ENCODE measurements at regions not wholly inside any gene's neighbourhood (a gene's known extent, or its start where the extent isn't known, plus 50 kb on each side); places are given as distances from the start of the nearest gene placed in this dataset.

- no peak for TF ChIP-seq ASH2L (IDR thresholded peaks at IDR 0.05; ENCODE audit: low read length)
Measured at GRCh38 chr2:104547221-104547620, 306.7 kb upstream of the POU3F3 start (continued).

GRCh38 chr2:104561251-104561650 is 292.7 kb upstream of the POU3F3 start:
- no peak overlapping the region for H3K4ac ChIP-seq (replicated peaks; ENCODE audit: insufficient read length, low read depth, low read length)
- no peaks in the 10 kb centered on the region for H3K79me2 ChIP-seq (ENCODE audit: control insufficient read depth in 1 of 2, insufficient read depth in 2 of 2, low read length in 2 of 2)
- H3K23me2 ChIP-seq (ENCODE audit: low read depth, low read length): no peaks in the 10 kb centered on the region
- no peak overlapping the region for H2AFZ ChIP-seq (ENCODE audit: low read length)
- no peak overlapping the region for H4K91ac ChIP-seq (replicated peaks; ENCODE audit: insufficient read length, low read length)
- no peak overlapping the region for H3K18ac ChIP-seq (ENCODE audit: extremely low read depth, low read length)
- no peak overlapping the region for H3K4me3 ChIP-seq (ENCODE audit: extremely low read depth in 1 of 4, insufficient read depth in 2 of 4, low read depth in 3 of 4, low read length in 4 of 4)
- no peak overlapping the region for H2BK12ac ChIP-seq (ENCODE audit: low read depth, low read length)
- H3K27me3 ChIP-seq (replicated peaks in 1 of 4; ENCODE audit: control insufficient read depth in 3 of 4, extremely low read depth in 1 of 4, insufficient read depth in 3 of 4, low read length in 3 of 4): no peaks in the 10 kb centered on the region
- H2AK5ac ChIP-seq (ENCODE audit: low read depth, low read length): no peak overlapping the region
- no peak overlapping the region for H3K23ac ChIP-seq (ENCODE audit: insufficient read length)
- H2BK120ac ChIP-seq (replicated peaks; ENCODE audit: low read depth, low read length): no peak overlapping the region
- H3K14ac ChIP-seq (ENCODE audit: insufficient read length): no peak overlapping the region
- no peak overlapping the region for H3K56ac ChIP-seq (replicated peaks; ENCODE audit: insufficient read length, low read depth, low read length)
- DNase-seq (ENCODE audit: low read depth in 1 of 2, low spot score in 2 of 2) (no peak), FAIRE-seq (no peak)
- H2BK5ac ChIP-seq (ENCODE audit: low read depth, low read length): no peak overlapping the region
- H3K9me3 ChIP-seq (ENCODE audit: insufficient read depth in 2 of 2, low read depth in 1 of 2, low read length in 1 of 2): no peaks in the 10 kb centered on the region
- POLR2A ChIA-PET (ENCODE audit: partially characterized antibody): no interaction called here
- no peak overlapping the region for H3K4me2 ChIP-seq (ENCODE audit: insufficient read depth in 1 of 2, low read depth in 2 of 2, low read length in 2 of 2)
- H2BK20ac ChIP-seq (ENCODE audit: low read length): no peak overlapping the region
- H3K36me3 ChIP-seq (ENCODE audit: control insufficient read depth in 2 of 4, insufficient read depth in 4 of 4, low read length in 3 of 4): no peaks in the 10 kb centered on the region
- no peak overlapping the region for H4K5ac ChIP-seq (ENCODE audit: insufficient read length, low read depth, low read length)
- no peaks in the 10 kb centered on the region for H4K20me1 ChIP-seq (replicated peaks in 1 of 2; ENCODE audit: control insufficient read depth in 1 of 2, insufficient read depth in 2 of 2, low read length in 2 of 2)
- CTCF ChIA-PET (ENCODE audit: partially characterized antibody): no interaction called here
- H3K4me1 ChIP-seq (replicated peaks in 1 of 4; ENCODE audit: control insufficient read depth in 3 of 4, insufficient read depth in 4 of 4, low read length in 3 of 4): no peaks in the 10 kb centered on the region
- no peak overlapping the region for H2BK15ac ChIP-seq (ENCODE audit: low read length)
- no peaks in the 10 kb centered on the region for H3K79me1 ChIP-seq (ENCODE audit: low read depth, low read length)
- H3K9ac ChIP-seq (replicated peaks in 1 of 4; ENCODE audit: extremely low read depth in 1 of 4, low read depth in 3 of 4, low read length in 3 of 4): no peak overlapping the region
- no peak overlapping the region for H3K27ac ChIP-seq (ENCODE audit: low read depth, low read length)
- 94% methylated on average over 8 of the region's 8 CpGs; no CpG with 5 or more reads in 1 of the 2 experiments for WGBS, 2 experiments (ENCODE audit: extremely low coverage in 1 of 2, insufficient coverage in 1 of 2, insufficient read length in 1 of 2, insufficient replicate concordance in 2 of 2, low coverage in 1 of 2, low lambda C conversion rate in 2 of 2, missing lambda C conversion rate in 1 of 2)
- no peak overlapping the region for H4K8ac ChIP-seq (ENCODE audit: extremely low read depth, insufficient read depth, low read length)
- TF ChIP-seq BRCA1 (IDR thresholded peaks at IDR 0.05; ENCODE audit: low read depth, low read length) (no peak), SIRT6 (IDR thresholded peaks at IDR 0.05; ENCODE audit: low read length) (no peak), GABPA (IDR thresholded peaks at IDR 0.05; ENCODE audit: borderline replicate concordance, insufficient read depth, low read length) (no peak), POLR2A (IDR thresholded peaks at IDR 0.05; ENCODE audit: control extremely low read depth in 1 of 2, low read depth in 2 of 2, low read length in 2 of 2) (no peak), BCL11A (IDR thresholded peaks at IDR 0.05; ENCODE audit: low read depth in 2 of 2, low read length in 2 of 2) (no peak), MAX (IDR thresholded peaks at IDR 0.05) (no peak), HDAC2 (IDR thresholded peaks at IDR 0.05; ENCODE audit: borderline replicate concordance in 1 of 2, low read depth in 2 of 2, low read length in 2 of 2) (no peak), NANOG (IDR thresholded peaks at IDR 0.05; ENCODE audit: insufficient read depth, low read depth, low read length, poor library complexity, severe bottlenecking) (no peak), HDAC6 (IDR thresholded peaks at IDR 0.05; ENCODE audit: low read depth, low read length) (no peak), FOSL1 (IDR thresholded peaks at IDR 0.05; ENCODE audit: insufficient read depth, low read depth, low read length) (no peak), SP2 (IDR thresholded peaks at IDR 0.05; ENCODE audit: low read length) (no peak), RNF2 (IDR thresholded peaks at IDR 0.05; ENCODE audit: borderline replicate concordance, low read depth, low read length, missing control alignments, poor library complexity, severe bottlenecking) (no peak)

Measured in H1 (cell line).